ENCODE measurements at regions not wholly inside any gene's neighbourhood (a gene's known extent, or its start where the extent isn't known, plus 50 kb on each side); places are given as distances from the start of the nearest gene placed in this dataset.

- no peaks in the 10 kb centered on the region for H3K27me3 ChIP-seq (ENCODE audit: insufficient read depth, low read length)
- H3K4me1 ChIP-seq (ENCODE audit: control insufficient read depth in 1 of 2, insufficient read depth in 2 of 2, low read length in 2 of 2), result no peaks in the 10 kb centered on the region
- intact Hi-C loops (cut with micrococcal nuclease), result no loop called here
- H3K79me2 ChIP-seq (ENCODE audit: insufficient read depth, low read length), result no peaks in the 10 kb centered on the region
- ATAC-seq (no peak), DNase-seq (ENCODE audit: low read depth, low spot score) (no peak)
- H3K36me3 ChIP-seq (ENCODE audit: control insufficient read depth in 1 of 2, insufficient read depth in 2 of 2, low read length in 2 of 2), result no peaks in the 10 kb centered on the region
- H3K9ac ChIP-seq (ENCODE audit: low read length), result no peak overlapping the region
- no peak overlapping the region for H3K27ac ChIP-seq (ENCODE audit: low read depth, low read length)
- H4K20me1 ChIP-seq (ENCODE audit: insufficient read depth), result no peaks in the 10 kb centered on the region
- H3K4me3 ChIP-seq (replicated peaks in 1 of 2; ENCODE audit: low read depth in 1 of 2, low read length in 2 of 2), result no peak overlapping the region
- CTCF ChIA-PET, result no interaction called here
- no peaks in the 10 kb centered on the region for H3K9me3 ChIP-seq (ENCODE audit: control insufficient read depth in 1 of 2, insufficient read depth in 1 of 2, low read depth in 1 of 2, low read length in 2 of 2)
- 0 out of 2 replicates have a peak, but pooled peaks cover 4% of the 10 kb centered on the region for H3K9me2 ChIP-seq (ENCODE audit: insufficient read depth)
- POLR2A ChIA-PET, result no interaction called here
- no peak overlapping the region for H2AFZ ChIP-seq (ENCODE audit: low read depth, low read length, poor library complexity, severe bottlenecking)
- RAD21 ChIA-PET (ENCODE audit: low non-redundant PET in 1 of 2, low total read pairs in 2 of 2, uncharacterized antibody in 2 of 2, unreplicated experiment in 2 of 2), result no interaction called here
- H3K4me2 ChIP-seq (ENCODE audit: low read length), result no peak overlapping the region
- TF ChIP-seq EZH2 (IDR thresholded peaks at IDR 0.05), result no peak
- TF ChIP-seq ZBTB33 (IDR thresholded peaks at IDR 0.05; ENCODE audit: extremely low read depth, insufficient replicate concordance, low read length), result no peak
- no peak for TF ChIP-seq EZH2phosphoT487 (IDR thresholded peaks at IDR 0.05; ENCODE audit: borderline replicate concordance)
- no peak for TF ChIP-seq POLR2A (IDR thresholded peaks at IDR 0.05; ENCODE audit: borderline replicate concordance, extremely low read depth, insufficient read depth, insufficient read length)
- TF ChIP-seq FOSL1 (IDR thresholded peaks at IDR 0.05; ENCODE audit: low read depth), result no peak
- no peak for TF ChIP-seq YY1 (IDR thresholded peaks at IDR 0.05; ENCODE audit: extremely low read depth, insufficient replicate concordance, low read depth, low read length)
- TF ChIP-seq ATF3 (IDR thresholded peaks at IDR 0.05), result no peak
- no peak for TF ChIP-seq ZFX (IDR thresholded peaks at IDR 0.05)
- no peak for TF ChIP-seq REST (IDR thresholded peaks at IDR 0.05; ENCODE audit: low read depth)
- TF ChIP-seq SIN3A (IDR thresholded peaks at IDR 0.05; ENCODE audit: low read depth), result no peak
- TF ChIP-seq CTCF (IDR thresholded peaks at IDR 0.05 in 2 of 3, conservative IDR thresholded peaks at IDR 0.05 in 1 of 3; ENCODE audit: borderline replicate concordance in 1 of 3, insufficient read depth in 1 of 3, low read depth in 2 of 3, low read length in 2 of 3), result no peak
- TF ChIP-seq SRF (IDR thresholded peaks at IDR 0.05; ENCODE audit: low read depth), result no peak
- TF ChIP-seq MAX (IDR thresholded peaks at IDR 0.05), result no peak
- BruUV-seq (replicated peaks), result no TSS peak
These were observed 892.2 kb upstream of the ZEB2 start for GRCh38 chr2:145412155-145412554.
